Hepatocyte (in vitro differentiated cells): ENCODE measurements at regions not wholly inside any gene's neighbourhood (a gene's known extent, or its start where the extent isn't known, plus 50 kb on each side); places are given as distances from the start of the nearest gene placed in this dataset.

Experiments used
- DNase-seq: peaks from one replicate; pipeline ENCODE4 v3.0.0-alpha.2; 2016; ENCODE audit warnings: low spot score
- H2AFZ ChIP-seq: fragments of 200-600 bp; sonication (generic); 2 replicates; pipeline ENCODE4 v1.6.0; 2016; ENCODE audit warnings: antibody characterized with exemption, mild to moderate bottlenecking
- H3K27ac ChIP-seq: fragments of 200-600 bp; sonication (generic); 2 replicates; pipeline ENCODE4 v1.5.1; 2016; ENCODE audit warnings: mild to moderate bottlenecking
- H3K27me3 ChIP-seq: fragments of 200-600 bp; sonication (generic); 2 replicates; pipeline ENCODE4 v1.6.1; 2016
- H3K36me3 ChIP-seq: fragments of 200-600 bp; sonication (generic); replicated peaks from 2 replicates; pipeline ENCODE4 v1.5.1; 2016; ENCODE audit warnings: low read depth; ENCODE audit not compliant: insufficient read depth
- H3K4me1 ChIP-seq: fragments of 200-600 bp; sonication (generic); 2 replicates; pipeline ENCODE4 v1.5.1; 2016; ENCODE audit warnings: mild to moderate bottlenecking, moderate library complexity; ENCODE audit not compliant: insufficient read depth
- H3K4me2 ChIP-seq: fragments of 200-600 bp; sonication (generic); 2 replicates; pipeline ENCODE4 v1.6.0; 2016
- H3K4me3 ChIP-seq: fragments of 200-600 bp; sonication (generic); 2 replicates; pipeline ENCODE4 v1.5.1; 2016; ENCODE audit warnings: mild to moderate bottlenecking
- H3K79me2 ChIP-seq: fragments of 200-600 bp; sonication (generic); 2 replicates; pipeline ENCODE4 v1.6.0; 2017; ENCODE audit warnings: mild to moderate bottlenecking
- H3K9me2 ChIP-seq: fragments of 200-600 bp; sonication (generic); replicated peaks from 2 replicates; pipeline ENCODE4 v1.6.0; 2017; ENCODE audit warnings: mild to moderate bottlenecking; ENCODE audit not compliant: insufficient read depth
- H3K9me3 ChIP-seq: fragments of 200-600 bp; sonication (generic); 2 replicates; pipeline ENCODE4 v1.5.1; 2016; ENCODE audit warnings: low read depth, mild to moderate bottlenecking
- H4K20me1 ChIP-seq: fragments of 200-600 bp; sonication (generic); 2 replicates; pipeline ENCODE4 v1.6.0; 2016; ENCODE audit warnings: mild to moderate bottlenecking; ENCODE audit not compliant: insufficient read depth, poor library complexity, severe bottlenecking
- CTCF ChIP-seq: fragments of 200-600 bp; sonication (generic); IDR thresholded peaks from 2 replicates; pipeline ENCODE4 v1.5.1; 2016; ENCODE audit warnings: antibody characterized with exemption, mild to moderate bottlenecking; ENCODE audit not compliant: poor library complexity
- EZH2 ChIP-seq: fragments of 200-600 bp; sonication (generic); IDR thresholded peaks from 2 replicates; pipeline ENCODE4 v1.6.1; 2016; ENCODE audit warnings: antibody characterized with exemption, mild to moderate bottlenecking, borderline replicate concordance
- EZH2phosphoT487 ChIP-seq: fragments of 200-600 bp; sonication (generic); IDR thresholded peaks from one replicate; pipeline ENCODE4 v1.6.1; 2018; ENCODE audit warnings: antibody characterized with exemption, mild to moderate bottlenecking, low read depth, moderate library complexity; ENCODE audit not compliant: unreplicated experiment, severe bottlenecking
- WGBS: methylation state at CpG from one replicate; pipeline ENCODE4 v1.1.6; 2016; ENCODE audit warnings: low lambda C conversion rate; ENCODE audit errors: missing lambda C conversion rate; 5-methylcytosine and 5-hydroxymethylcytosine counted together

- H2AFZ ChIP-seq = no peak overlapping the region
- 50% methylated on average over 1 of the region's 1 CpG for WGBS
These were observed 220.8 kb upstream of the PHYHIPL start for GRCh38 chr10:58955615-58956014.

GRCh38 chr10:58956926-58957325 is 219.5 kb upstream of the PHYHIPL start:
- no peak overlapping the region for H2AFZ ChIP-seq
- H3K9me3 ChIP-seq = no peaks in the 10 kb centered on the region
- H4K20me1 ChIP-seq = no peaks in the 10 kb centered on the region
- H3K4me2 ChIP-seq = no peak overlapping the region
- peaks cover 4% of the 10 kb centered on the region for H3K4me1 ChIP-seq
- H3K36me3 ChIP-seq = no peaks in the 10 kb centered on the region
- H3K9me2 ChIP-seq = no peaks in the 10 kb centered on the region
- no peak overlapping the region for H3K4me3 ChIP-seq
- H3K27me3 ChIP-seq = no peaks in the 10 kb centered on the region
- no peak for TF ChIP-seq EZH2phosphoT487
- TF ChIP-seq EZH2 = no peak
- no peak for TF ChIP-seq CTCF
- WGBS = 92% methylated on average over 2 of the region's 2 CpGs
- no peaks in the 10 kb centered on the region for H3K79me2 ChIP-seq
- DNase-seq = no peak
- H3K27ac ChIP-seq = no peak overlapping the region

More at GRCh38 chr10:58955615-58956014, 220.8 kb upstream of the PHYHIPL start:
- Histone ChIP-seq H3K4me2 (no peak overlapping the region), H4K20me1 (no peaks in the 10 kb centered on the region), H3K36me3 (no peaks in the 10 kb centered on the region), H3K4me1 (peaks cover 4% of the 10 kb centered on the region), H3K9me3 (no peaks in the 10 kb centered on the region), H3K27me3 (no peaks in the 10 kb centered on the region), H3K27ac (no peak overlapping the region), H3K4me3 (no peak overlapping the region), H3K9me2 (no peaks in the 10 kb centered on the region), H3K79me2 (no peaks in the 10 kb centered on the region)
- no peak for DNase-seq
- TF ChIP-seq EZH2 (no peak), EZH2phosphoT487 (no peak)

- H3K79me2 ChIP-seq = no peaks in the 10 kb centered on the region
- no peak overlapping the region for H3K4me3 ChIP-seq
- no peak for DNase-seq
- no peaks in the 10 kb centered on the region for H3K27me3 ChIP-seq
- 94% methylated on average over 1 of the region's 1 CpG for WGBS
- no peak overlapping the region for H3K4me2 ChIP-seq
- H2AFZ ChIP-seq = no peak overlapping the region
- no peaks in the 10 kb centered on the region for H4K20me1 ChIP-seq
- no peak overlapping the region for H3K27ac ChIP-seq
- no peaks in the 10 kb centered on the region for H3K9me2 ChIP-seq
- TF ChIP-seq EZH2phosphoT487 (no peak), EZH2 (no peak), CTCF (no peak)
- H3K9me3 ChIP-seq = no peaks in the 10 kb centered on the region
- H3K36me3 ChIP-seq = no peaks in the 10 kb centered on the region
- peaks cover under 1% of the 10 kb centered on the region for H3K4me1 ChIP-seq
These were observed 218.9 kb upstream of the PHYHIPL start for GRCh38 chr10:58957517-58957916.

GRCh38 chr10:58963101-58963534 is 213.3 kb upstream of the PHYHIPL start:
- 44% methylated on average over 3 of the region's 3 CpGs for WGBS

More at GRCh38 chr10:58963101-58963534, 213.3 kb upstream of the PHYHIPL start:
- DNase-seq = peak; percentile 28
- Histone ChIP-seq H3K79me2 (no peaks in the 10 kb centered on the region), H3K4me2 (no peak overlapping the region), H3K9me2 (no peaks in the 10 kb centered on the region), H3K4me3 (no peak overlapping the region), H3K27me3 (no peaks in the 10 kb centered on the region), H3K36me3 (no peaks in the 10 kb centered on the region), H3K27ac (no peak overlapping the region), H4K20me1 (no peaks in the 10 kb centered on the region), H3K4me1 (no peaks in the 10 kb centered on the region), H2AFZ (no peak overlapping the region), H3K9me3 (no peaks in the 10 kb centered on the region)
- TF ChIP-seq CTCF = peak; percentile 23
- TF ChIP-seq EZH2 = no peak
